ENCODE measurements at regions not wholly inside any gene's neighbourhood (a gene's known extent, or its start where the extent isn't known, plus 50 kb on each side); places are given as distances from the start of the nearest gene placed in this dataset.
"Not testable (repeated sequence)": the region's sequence is repeated elsewhere in the genome, so short reads cannot be mapped to it uniquely, and the experiment has no call there.

GRCh38 chr4:9067923-9068322, 102.3 kb upstream of the FAM90A26 start:
- not testable (repeated sequence) for TF ChIP-seq CBFB (CRISPR knock-in tag; IDR thresholded peaks at IDR 0.05); NFYB (IDR thresholded peaks at IDR 0.05; ENCODE audit: extremely low read depth, insufficient read length); ZNF224 (CRISPR knock-in tag; IDR thresholded peaks at IDR 0.05); MEF2A (IDR thresholded peaks at IDR 0.05; ENCODE audit: control insufficient read depth, low read depth, low read length); ZBTB43 (CRISPR knock-in tag; IDR thresholded peaks at IDR 0.05); ZNF717 (CRISPR knock-in tag; IDR thresholded peaks at IDR 0.05); CEBPB (tag; IDR thresholded peaks at IDR 0.05); TCF7L2 (IDR thresholded peaks at IDR 0.05; ENCODE audit: low read depth, low read length); FOXJ3 (CRISPR knock-in tag; IDR thresholded peaks at IDR 0.05); ZNF407 (IDR thresholded peaks at IDR 0.05; ENCODE audit: low read depth); NCOR1 (IDR thresholded peaks at IDR 0.05)

Measured in K562 (cell line).